Suprapubic skin (tissue), 4 donors: ENCODE measurements at regions not wholly inside any gene's neighbourhood (a gene's known extent, or its start where the extent isn't known, plus 50 kb on each side); places are given as distances from the start of the nearest gene placed in this dataset.

Experiments used
- DNase-seq, 2 donors: peaks; one replicate each; pipeline ENCODE4 v3.0.0-alpha.2; 2019; ENCODE audit warnings: low spot score in 2 of 2
- H3K27ac ChIP-seq: fragments of 200-600 bp; sonication (generic); one replicate; pipeline ENCODE4 v1.5.1; 2019
- H3K27me3 ChIP-seq: fragments of 200-600 bp; sonication (generic); one replicate; pipeline ENCODE4 v1.5.1; 2019
- H3K36me3 ChIP-seq: fragments of 200-600 bp; sonication (generic); one replicate; pipeline ENCODE4 v1.5.1; 2019
- H3K4me1 ChIP-seq: fragments of 200-600 bp; sonication (generic); one replicate; pipeline ENCODE4 v1.5.1; 2019
- H3K4me3 ChIP-seq: fragments of 200-600 bp; sonication (generic); one replicate; pipeline ENCODE4 v1.5.1; 2019; ENCODE audit warnings: mild to moderate bottlenecking
- H3K9me3 ChIP-seq: fragments of 200-600 bp; sonication (generic); one replicate; pipeline ENCODE4 v1.5.1; 2019
- CTCF ChIP-seq, 2 donors: fragments of 200-600 bp in 1 of 2; fragments of 450-650 bp in 1 of 2; sonication (generic) in 1 of 2; IDR thresholded peaks; one replicate each; pipeline ENCODE4 v1.5.1; 2016 to 2019; ENCODE audit warnings: antibody characterized with exemption in 2 of 2, mild to moderate bottlenecking in 1 of 2, moderate library complexity in 1 of 2
- EP300 ChIP-seq: sonication (generic); formaldehyde crosslinking; IDR thresholded peaks from one replicate; pipeline ENCODE4 v1.6.1; 2017; ENCODE audit warnings: antibody characterized with exemption
- POLR2A ChIP-seq, 2 donors: fragments of 450-650 bp; IDR thresholded peaks; one replicate each; pipeline ENCODE4 v1.6.1; 2017; ENCODE audit warnings: antibody characterized with exemption in 2 of 2, mild to moderate bottlenecking in 2 of 2, moderate library complexity in 2 of 2
- POLR2AphosphoS5 ChIP-seq, 3 donors: sonication (generic); formaldehyde crosslinking; IDR thresholded peaks; one replicate each; pipeline ENCODE4 v1.6.1; 2017; ENCODE audit warnings: antibody characterized with exemption in 3 of 3
- WGBS: methylation state at CpG from one replicate; pipeline ENCODE4 v1.1.5; 2018; 5-methylcytosine and 5-hydroxymethylcytosine counted together

- Histone ChIP-seq H3K36me3 (no peaks in the 10 kb centered on the region), H3K9me3 (no peaks in the 10 kb centered on the region), H3K27ac (no peak overlapping the region), H3K27me3 (no peaks in the 10 kb centered on the region), H3K4me3 (no peak overlapping the region), H3K4me1 (no peaks in the 10 kb centered on the region)
- 77% methylated on average over 4 of the region's 4 CpGs for WGBS
- TF ChIP-seq POLR2A (IDR thresholded peaks at IDR 0.05) (no peak), POLR2AphosphoS5 (IDR thresholded peaks at IDR 0.05) (no peak), CTCF (IDR thresholded peaks at IDR 0.05) (no peak), EP300 (no peak)
- DNase-seq: no peak
These were observed 237.2 kb upstream of the CTBP2 start for GRCh38 chr10:125397608-125398007.

GRCh38 chr10:125396676-125397075 lies 236.3 kb upstream of the CTBP2 start:
- no peak overlapping the region for H3K27ac ChIP-seq
- TF ChIP-seq CTCF (IDR thresholded peaks at IDR 0.05): no peak
- TF ChIP-seq POLR2A (IDR thresholded peaks at IDR 0.05): no peak
- no peak for TF ChIP-seq POLR2AphosphoS5 (IDR thresholded peaks at IDR 0.05)
- no peak for TF ChIP-seq EP300
- no peaks in the 10 kb centered on the region for H3K36me3 ChIP-seq
- DNase-seq: no peak
- no peaks in the 10 kb centered on the region for H3K27me3 ChIP-seq
- H3K4me3 ChIP-seq: no peak overlapping the region
- no peaks in the 10 kb centered on the region for H3K4me1 ChIP-seq
- H3K9me3 ChIP-seq: no peaks in the 10 kb centered on the region

GRCh38 chr10:125392609-125393008 lies 232.2 kb upstream of the CTBP2 start:
- WGBS: 67% methylated on average over 3 of the region's 3 CpGs

GRCh38 chr10:125392154-125392553 lies 231.8 kb upstream of the CTBP2 start:
- 67% methylated on average over 3 of the region's 3 CpGs for WGBS
- H3K9me3 ChIP-seq: no peaks in the 10 kb centered on the region

More at GRCh38 chr10:125392609-125393008, 232.2 kb upstream of the CTBP2 start:
- Histone ChIP-seq H3K4me3 (no peak overlapping the region), H3K36me3 (no peaks in the 10 kb centered on the region), H3K4me1 (no peaks in the 10 kb centered on the region), H3K9me3 (no peaks in the 10 kb centered on the region), H3K27ac (no peak overlapping the region), H3K27me3 (no peaks in the 10 kb centered on the region)
- DNase-seq: no peak
- TF ChIP-seq CTCF (IDR thresholded peaks at IDR 0.05): no peak
- TF ChIP-seq POLR2AphosphoS5 (IDR thresholded peaks at IDR 0.05): no peak
- TF ChIP-seq POLR2A (IDR thresholded peaks at IDR 0.05): no peak
- TF ChIP-seq EP300: no peak

GRCh38 chr10:125389648-125390047 lies 229.3 kb upstream of the CTBP2 start:
- Histone ChIP-seq H3K27ac (no peak overlapping the region), H3K36me3 (no peaks in the 10 kb centered on the region), H3K4me1 (no peaks in the 10 kb centered on the region), H3K27me3 (peaks cover 3% of the 10 kb centered on the region), H3K9me3 (no peaks in the 10 kb centered on the region), H3K4me3 (no peak overlapping the region)
- no peak for DNase-seq
- TF ChIP-seq EP300: no peak
- WGBS: 74% methylated on average over 1 of the region's 1 CpG

More at GRCh38 chr10:125392154-125392553, 231.8 kb upstream of the CTBP2 start:
- TF ChIP-seq EP300 (no peak), POLR2A (IDR thresholded peaks at IDR 0.05) (no peak), CTCF (IDR thresholded peaks at IDR 0.05) (no peak), POLR2AphosphoS5 (IDR thresholded peaks at IDR 0.05) (no peak)
- no peaks in the 10 kb centered on the region for H3K36me3 ChIP-seq
- H3K4me3 ChIP-seq: no peak overlapping the region
- H3K27me3 ChIP-seq: no peaks in the 10 kb centered on the region
- no peak for DNase-seq
- H3K4me1 ChIP-seq: no peaks in the 10 kb centered on the region
- no peak overlapping the region for H3K27ac ChIP-seq

- H3K27ac ChIP-seq: no peak overlapping the region
- TF ChIP-seq POLR2A (IDR thresholded peaks at IDR 0.05): no peak
- no peak for TF ChIP-seq EP300
- TF ChIP-seq POLR2AphosphoS5 (IDR thresholded peaks at IDR 0.05): no peak
- TF ChIP-seq CTCF (IDR thresholded peaks at IDR 0.05): no peak
- peaks cover 14% of the 10 kb centered on the region for H3K9me3 ChIP-seq
- WGBS: 57% methylated on average over 4 of the region's 4 CpGs
- no peaks in the 10 kb centered on the region for H3K27me3 ChIP-seq
- H3K4me1 ChIP-seq: no peaks in the 10 kb centered on the region
- H3K4me3 ChIP-seq: no peak overlapping the region
- H3K36me3 ChIP-seq: no peaks in the 10 kb centered on the region
- DNase-seq: no peak
These were observed 219.2 kb upstream of the CTBP2 start for GRCh38 chr10:125379592-125379991.
